RWPE2 (cell line): ENCODE measurements at regions not wholly inside any gene's neighbourhood (a gene's known extent, or its start where the extent isn't known, plus 50 kb on each side); places are given as distances from the start of the nearest gene placed in this dataset.

ENCODE experiments used
- ATAC-seq: fragments of 200-7000 bp; cut with Tn5 transposase; 3 replicates; pipeline ENCODE4 v1.9.1; 2021; ENCODE audit warnings: low read depth
- DNase-seq: peaks from one replicate; pipeline ENCODE4 v3.0.0-alpha.2; 2020; ENCODE audit warnings: low spot score
- H3K27ac ChIP-seq: fragments of 450-650 bp; 2 replicates; pipeline ENCODE4 v1.5.1; 2017; ENCODE audit warnings: mild to moderate bottlenecking; ENCODE audit not compliant: poor library complexity, severe bottlenecking
- H3K27me3 ChIP-seq: fragments of 250-450 bp; sonication (Bioruptor Pico); 2 replicates; pipeline ENCODE4 v1.5.1; 2021; ENCODE audit warnings: mild to moderate bottlenecking, moderate library complexity; ENCODE audit not compliant: insufficient read depth, poor library complexity, severe bottlenecking
- H3K36me3 ChIP-seq: fragments of 250-450 bp; sonication (Bioruptor Pico); 2 replicates; pipeline ENCODE4 v1.5.1; 2020; ENCODE audit warnings: low read depth, mild to moderate bottlenecking, moderate library complexity
- H3K4me1 ChIP-seq: fragments of 250-450 bp; sonication (Bioruptor Pico); 2 replicates; pipeline ENCODE4 v1.5.1; 2021; ENCODE audit warnings: mild to moderate bottlenecking, moderate library complexity; ENCODE audit not compliant: insufficient read depth, poor library complexity, severe bottlenecking
- H3K4me3 ChIP-seq: fragments of 250-450 bp; sonication (Bioruptor Pico); 2 replicates; pipeline ENCODE4 v1.5.1; 2021; ENCODE audit warnings: mild to moderate bottlenecking, moderate library complexity; ENCODE audit not compliant: severe bottlenecking
- H3K9me3 ChIP-seq: fragments of 250-450 bp; sonication (Bioruptor Pico); 2 replicates; pipeline ENCODE4 v1.5.1; 2021; ENCODE audit warnings: mild to moderate bottlenecking, moderate library complexity; ENCODE audit not compliant: severe bottlenecking
- CTCF ChIP-seq: fragments of 450-650 bp; IDR thresholded peaks from one replicate; pipeline ENCODE4 v1.5.1; 2017; ENCODE audit warnings: mild to moderate bottlenecking, moderate library complexity; ENCODE audit not compliant: poor library complexity, severe bottlenecking

GRCh38 chr2:237012577-237013267 is 73.0 kb upstream of the COPS8 start:
- TF ChIP-seq CTCF = no peak

GRCh38 chr2:237016121-237016915 is 69.4 kb upstream of the COPS8 start:
- H3K27ac ChIP-seq = no peak overlapping the region
- no peak for TF ChIP-seq CTCF
- H3K4me1 ChIP-seq = no peaks in the 10 kb centered on the region
- no peak overlapping the region for H3K4me3 ChIP-seq
- ATAC-seq (no peak), DNase-seq (no peak)
- H3K9me3 ChIP-seq = no peaks in the 10 kb centered on the region
- no peaks in the 10 kb centered on the region for H3K27me3 ChIP-seq
- H3K36me3 ChIP-seq = no peaks in the 10 kb centered on the region

More at GRCh38 chr2:237012577-237013267, 73.0 kb upstream of the COPS8 start:
- DNase-seq (no peak), ATAC-seq (no peak)
- Histone ChIP-seq H3K27me3 (no peaks in the 10 kb centered on the region), H3K9me3 (no peaks in the 10 kb centered on the region), H3K27ac (no peak overlapping the region), H3K36me3 (no peaks in the 10 kb centered on the region), H3K4me3 (no peak overlapping the region), H3K4me1 (no peaks in the 10 kb centered on the region)

- ATAC-seq = no peak
These were observed 65.6 kb upstream of the COPS8 start for GRCh38 chr2:237020090-237020489.

GRCh38 chr2:237022533-237022932 is 63.2 kb upstream of the COPS8 start:
- DNase-seq (no peak), ATAC-seq (no peak)
- Histone ChIP-seq H3K27me3 (no peaks in the 10 kb centered on the region), H3K27ac (no peak overlapping the region), H3K4me1 (peaks cover 10% of the 10 kb centered on the region), H3K36me3 (no peaks in the 10 kb centered on the region), H3K4me3 (no peak overlapping the region), H3K9me3 (no peaks in the 10 kb centered on the region)
- TF ChIP-seq CTCF = no peak

More at GRCh38 chr2:237020090-237020489, 65.6 kb upstream of the COPS8 start:
- Histone ChIP-seq H3K36me3 (no peaks in the 10 kb centered on the region), H3K27ac (no peak overlapping the region), H3K27me3 (no peaks in the 10 kb centered on the region), H3K4me3 (no peak overlapping the region), H3K9me3 (no peaks in the 10 kb centered on the region), H3K4me1 (peaks cover 5% of the 10 kb centered on the region)
- no peak for DNase-seq
- no peak for TF ChIP-seq CTCF
